Psoas muscle (tissue), 7 donors: ENCODE measurements at regions not wholly inside any gene's neighbourhood (a gene's known extent, or its start where the extent isn't known, plus 50 kb on each side); places are given as distances from the start of the nearest gene placed in this dataset.
A peak's percentile ranks its signal among the peaks of the same experiment; 100 is the strongest.

Source experiments
- ATAC-seq, 4 donors: fragments of 200-7000 bp; cut with Tn5 transposase; one replicate each; pipeline ENCODE4 v1.9.1; 2020; ENCODE audit warnings: moderate library complexity in 3 of 4, mild to moderate bottlenecking in 2 of 4
- DNase-seq, 2 donors: peaks; one replicate each; pipeline ENCODE4 v3.0.0-alpha.2; 2020
- H3K27ac ChIP-seq: fragments of 200-600 bp; one replicate; pipeline ENCODE4 v1.8.0; 2022
- H3K27me3 ChIP-seq, 3 donors: fragments of 200-600 bp in 1 of 3; one replicate each; pipeline versions ENCODE4 v1.6.1 to v1.8.0; 2013 to 2022; ENCODE audit warnings: low read length in 2 of 3, mild to moderate bottlenecking in 2 of 3, moderate library complexity in 1 of 3; ENCODE audit not compliant: insufficient read depth in 3 of 3
- H3K36me3 ChIP-seq, 2 donors: fragments of 200-600 bp in 1 of 2; one replicate each; pipeline versions ENCODE4 v1.6.1 to v1.8.0; 2013 to 2022; ENCODE audit warnings: low read depth in 1 of 2, mild to moderate bottlenecking in 1 of 2, moderate library complexity in 1 of 2; ENCODE audit not compliant: insufficient read depth in 1 of 2
- H3K4me1 ChIP-seq: fragments of 200-600 bp; one replicate; pipeline ENCODE4 v1.8.0; 2022
- H3K4me3 ChIP-seq: fragments of 200-600 bp; one replicate; pipeline ENCODE4 v1.8.0; 2022; ENCODE audit warnings: mild to moderate bottlenecking
- H3K9me3 ChIP-seq: fragments of 200-600 bp; one replicate; pipeline ENCODE4 v1.8.0; 2022
- WGBS, 3 donors: extraction: QIAGEN DNeasy Blood & Tissue Kit; methylation state at CpG; one replicate each; pipeline versions ENCODE4 v1.1.6 to v1.1.7; 2013; 5-methylcytosine and 5-hydroxymethylcytosine counted together
- intact Hi-C, 2 donors: fragments of 100-400 bp; cut with DNase I; formaldehyde crosslinking; loops; one replicate each; pipeline versions ENCODE4 v1.11.0 to v1.14.2; 2022
- TF ChIP-seq, protein P1 (sequence below): fragments of 200-600 bp; IDR thresholded peaks from one replicate; pipeline ENCODE4 v1.8.0; 2022; ENCODE audit warnings: antibody characterized with exemption
- donor health status: healthy with polysubstance abuse.
- donor health status: DM: no; HTN: no; CAD: no; lungs with moderate emphysema.
- donor health status: Bipolar disorder and iron deficiency.
- donor health status: healthy.
- donor health status: DM: yes; HTN: yes; CAD: no.
- donor health status: DM: no; HTN: no; CAD: no.
- donor health status: DM: yes; HTN: yes; CAD: no.

DNA sequence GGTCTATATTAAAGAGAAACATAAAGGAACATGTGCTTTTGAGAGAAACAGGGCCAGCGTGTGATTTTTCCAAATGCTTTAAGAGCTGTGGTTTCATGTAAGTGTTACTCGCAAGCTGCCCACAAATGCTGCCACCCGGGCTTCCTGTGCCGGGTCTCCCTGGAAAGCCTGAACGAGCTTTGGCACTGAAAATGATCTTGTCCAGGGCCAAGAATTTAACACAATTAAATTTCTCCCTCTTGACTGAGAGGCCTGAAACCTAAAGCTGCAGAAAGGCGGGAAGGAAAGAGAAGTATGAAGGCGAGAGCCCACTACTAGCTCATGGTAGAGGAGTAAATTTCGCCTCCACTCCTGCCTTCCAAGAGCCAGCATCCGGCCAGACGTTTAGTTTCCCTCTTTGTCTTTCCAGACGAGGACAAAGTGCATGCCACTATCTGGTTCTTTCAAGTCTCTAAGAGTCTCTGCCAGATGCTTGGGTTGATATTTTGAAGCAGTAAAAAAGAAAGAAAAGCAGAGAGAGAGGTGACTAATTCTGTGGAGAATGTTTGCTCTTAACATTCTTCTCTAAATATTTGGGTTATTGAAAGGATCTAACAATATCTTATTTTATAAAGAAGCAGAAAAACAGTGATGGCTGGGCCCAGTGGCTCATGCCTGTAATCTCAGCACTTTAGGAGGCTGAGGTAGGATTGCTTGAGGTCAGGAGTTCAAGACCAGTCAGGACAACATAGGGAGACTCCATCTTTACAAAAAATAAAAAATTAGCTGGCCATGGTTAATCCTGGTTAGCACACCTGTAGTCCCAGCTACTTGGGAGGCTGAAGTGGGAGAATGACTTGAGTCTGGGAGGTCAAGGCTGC lies 100.0 kb upstream of the HNRNPU start:
- no peaks in the 10 kb centered on the region for H3K36me3 ChIP-seq
- H3K9me3 ChIP-seq = no peaks in the 10 kb centered on the region
- ATAC-seq (peak in 1 of 4 donors; percentile 26), DNase-seq (no peak)
- H3K27ac ChIP-seq = peak overlapping the region; percentile 88
- no peaks in the 10 kb centered on the region for H3K27me3 ChIP-seq
- intact Hi-C loops = loop anchor here in 1 of 2 donors (2.0 to 10.0 kb wide), 2 partner anchors 44 to 310 kb away; partner anchors contain the start of gene DESI2
- peaks cover 71% of the 10 kb centered on the region for H3K4me1 ChIP-seq
- H3K4me3 ChIP-seq = no peak overlapping the region
- TF ChIP-seq, protein P1, sequence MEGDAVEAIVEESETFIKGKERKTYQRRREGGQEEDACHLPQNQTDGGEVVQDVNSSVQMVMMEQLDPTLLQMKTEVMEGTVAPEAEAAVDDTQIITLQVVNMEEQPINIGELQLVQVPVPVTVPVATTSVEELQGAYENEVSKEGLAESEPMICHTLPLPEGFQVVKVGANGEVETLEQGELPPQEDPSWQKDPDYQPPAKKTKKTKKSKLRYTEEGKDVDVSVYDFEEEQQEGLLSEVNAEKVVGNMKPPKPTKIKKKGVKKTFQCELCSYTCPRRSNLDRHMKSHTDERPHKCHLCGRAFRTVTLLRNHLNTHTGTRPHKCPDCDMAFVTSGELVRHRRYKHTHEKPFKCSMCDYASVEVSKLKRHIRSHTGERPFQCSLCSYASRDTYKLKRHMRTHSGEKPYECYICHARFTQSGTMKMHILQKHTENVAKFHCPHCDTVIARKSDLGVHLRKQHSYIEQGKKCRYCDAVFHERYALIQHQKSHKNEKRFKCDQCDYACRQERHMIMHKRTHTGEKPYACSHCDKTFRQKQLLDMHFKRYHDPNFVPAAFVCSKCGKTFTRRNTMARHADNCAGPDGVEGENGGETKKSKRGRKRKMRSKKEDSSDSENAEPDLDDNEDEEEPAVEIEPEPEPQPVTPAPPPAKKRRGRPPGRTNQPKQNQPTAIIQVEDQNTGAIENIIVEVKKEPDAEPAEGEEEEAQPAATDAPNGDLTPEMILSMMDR = no peak
- 6 to 15% (median 9%) methylated on average over 11 of the region's 11 CpGs for WGBS, 3 donors

DNA sequence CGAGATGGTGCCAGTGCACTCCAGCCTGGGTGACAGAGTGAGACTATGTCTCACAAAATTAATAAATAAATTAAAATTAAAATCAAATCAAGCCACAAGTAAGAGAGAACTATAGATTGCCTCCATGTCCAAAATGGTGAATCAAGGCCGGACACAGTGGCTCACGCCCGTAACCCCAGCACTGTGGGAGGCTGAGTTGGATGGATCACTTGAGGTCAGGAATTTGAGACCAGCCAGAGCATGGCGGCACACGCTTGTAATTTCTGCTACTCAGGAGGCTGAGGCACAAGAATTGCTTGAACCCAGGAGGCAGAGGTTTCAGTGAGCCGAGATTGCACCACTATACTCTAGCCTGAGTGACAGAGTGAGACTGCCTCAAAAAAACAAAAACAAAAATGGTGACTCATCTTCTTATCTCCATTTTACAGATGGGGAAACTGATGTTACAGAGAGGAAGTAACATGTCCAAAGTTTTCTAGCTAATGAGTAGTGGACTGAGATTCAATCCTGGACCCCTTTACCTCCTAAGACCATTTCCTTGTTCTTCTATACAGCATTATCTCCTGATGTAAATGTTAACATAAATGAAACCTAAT lies 99.0 kb upstream of the HNRNPU start:
- ATAC-seq (peak in 3 of 4 donors; percentile 14 to 27 (median 27)), DNase-seq (no peak)
- Histone ChIP-seq H3K4me3 (no peak overlapping the region), H3K4me1 (peaks cover 61% of the 10 kb centered on the region), H3K36me3 (no peaks in the 10 kb centered on the region), H3K9me3 (no peaks in the 10 kb centered on the region), H3K27ac (peak overlapping the region; percentile 88), H3K27me3 (no peaks in the 10 kb centered on the region)
- TF ChIP-seq, protein P1 = no peak
- intact Hi-C loops = loop anchor here in 1 of 2 donors (10.0 kb wide), 1 partner anchor 309 kb away; the partner anchor contains the start of gene DESI2
- WGBS, 3 donors = 68 to 95% (median 69%) methylated on average over 7 of the region's 7 CpGs

DNA sequence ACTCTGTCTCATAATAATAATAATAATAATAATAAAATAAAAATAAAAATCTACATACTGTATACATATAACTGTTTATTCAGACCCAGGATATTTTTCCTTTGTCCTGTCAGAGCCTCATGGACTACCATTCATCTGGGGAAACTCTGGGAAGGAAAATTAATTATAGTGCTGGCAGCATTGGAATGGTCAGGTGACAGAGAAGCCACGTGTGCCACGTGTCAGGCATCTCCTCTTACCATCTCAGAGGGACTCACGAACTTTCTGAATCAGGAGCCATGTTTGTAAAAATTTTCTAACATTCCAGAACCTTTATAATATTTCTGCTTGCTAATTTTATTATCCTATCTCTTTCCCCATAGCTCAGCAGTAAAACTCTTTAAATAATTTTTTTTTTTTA lies 97.8 kb upstream of the HNRNPU start:
- ATAC-seq = peak; percentile 39 to 62 (median 54)
- Histone ChIP-seq H3K27ac (peak overlapping the region; percentile 88), H3K36me3 (no peaks in the 10 kb centered on the region), H3K9me3 (no peaks in the 10 kb centered on the region), H3K4me1 (peaks cover 57% of the 10 kb centered on the region), H3K4me3 (no peak overlapping the region), H3K27me3 (no peaks in the 10 kb centered on the region)
- intact Hi-C loops = loop anchor here in 1 of 2 donors (10.0 kb wide), 1 partner anchor 307 kb away; the partner anchor contains the start of gene DESI2
- TF ChIP-seq, protein P1 = no peak
- DNase-seq = no peak
- WGBS, 3 donors = 6 to 10% (median 8%) methylated on average over 3 of the region's 3 CpGs

DNA sequence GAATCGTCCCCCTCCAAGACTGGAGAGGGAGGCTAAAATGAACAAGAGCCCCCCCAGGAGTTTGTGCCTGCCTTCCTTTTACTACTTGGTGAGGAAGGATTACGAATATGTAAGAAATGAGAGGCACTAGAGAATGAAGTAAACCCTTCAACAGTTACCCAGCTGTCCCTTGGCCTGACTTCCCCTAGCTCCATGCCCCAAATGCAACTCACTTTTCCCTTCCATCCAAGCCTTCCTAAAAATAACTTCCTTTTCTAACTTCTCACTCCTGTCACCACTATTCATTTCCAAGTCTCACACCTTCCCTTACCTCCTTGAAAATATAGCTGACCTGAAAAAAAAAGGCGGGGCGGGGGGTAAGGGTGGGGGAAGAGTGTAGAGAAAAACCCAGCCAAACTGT lies 96.6 kb upstream of the HNRNPU start:
- H3K9me3 ChIP-seq = no peaks in the 10 kb centered on the region
- intact Hi-C loops = loop anchor here in 1 of 2 donors (10.0 kb wide), 1 partner anchor 306 kb away; the partner anchor contains the start of gene DESI2
- H3K4me3 ChIP-seq = no peak overlapping the region
- WGBS, 3 donors = 37 to 59% (median 38%) methylated on average over 4 of the region's 4 CpGs
- TF ChIP-seq, protein P1 = no peak
- no peaks in the 10 kb centered on the region for H3K27me3 ChIP-seq
- peak overlapping the region; percentile 88 for H3K27ac ChIP-seq
- no peak for DNase-seq
- peaks cover 60% of the 10 kb centered on the region for H3K4me1 ChIP-seq
- no peaks in the 10 kb centered on the region for H3K36me3 ChIP-seq
- ATAC-seq = peak; percentile 43 to 66 (median 54)
